HFF-Myc (cell line): ENCODE measurements at regions not wholly inside any gene's neighbourhood (a gene's known extent, or its start where the extent isn't known, plus 50 kb on each side); places are given as distances from the start of the nearest gene placed in this dataset.

Experiments used
- DNase-seq: peaks from one replicate; pipeline ENCODE4 v3.0.0-alpha.2; 2011; ENCODE audit warnings: low read depth; ENCODE audit errors: extremely low read depth
- H3K4me3 ChIP-seq: replicated peaks from 2 replicates; pipeline ENCODE4 v1.5.1; 2011; ENCODE audit warnings: low read depth, mild to moderate bottlenecking, control low read depth, low read length
- CTCF ChIP-seq: IDR thresholded peaks from 2 replicates; pipeline ENCODE4 v1.5.1; 2012; ENCODE audit warnings: mild to moderate bottlenecking, low read depth, low read length, control low read depth; ENCODE audit errors: missing control alignments

GRCh38 chr9:31799953-31800609 is 584.4 kb upstream of the ACO1 start:
- no peak overlapping the region for H3K4me3 ChIP-seq
- no peak for DNase-seq
- TF ChIP-seq CTCF: no peak

- H3K4me3 ChIP-seq: no peak overlapping the region
- no peak for TF ChIP-seq CTCF
- DNase-seq: no peak
These were observed 576.7 kb upstream of the ACO1 start for GRCh38 chr9:31807574-31808256.

GRCh38 chr9:31808766-31809165 is 575.7 kb upstream of the ACO1 start:
- DNase-seq: no peak
- TF ChIP-seq CTCF: no peak
- no peak overlapping the region for H3K4me3 ChIP-seq

- no peak for DNase-seq
- no peak overlapping the region for H3K4me3 ChIP-seq
- no peak for TF ChIP-seq CTCF
These were observed 564.0 kb upstream of the ACO1 start for GRCh38 chr9:31820426-31820825.

GRCh38 chr9:31821583-31821982 is 562.9 kb upstream of the ACO1 start:
- no peak overlapping the region for H3K4me3 ChIP-seq
- TF ChIP-seq CTCF: no peak
- DNase-seq: no peak

GRCh38 chr9:31823365-31823764 is 561.1 kb upstream of the ACO1 start:
- H3K4me3 ChIP-seq: no peak overlapping the region
- DNase-seq: no peak
- no peak for TF ChIP-seq CTCF

GRCh38 chr9:31824860-31825259 is 559.6 kb upstream of the ACO1 start:
- no peak for TF ChIP-seq CTCF
- DNase-seq: no peak
- H3K4me3 ChIP-seq: no peak overlapping the region
